Right lobe of liver (tissue), 4 donors: ENCODE measurements at regions not wholly inside any gene's neighbourhood (a gene's known extent, or its start where the extent isn't known, plus 50 kb on each side); places are given as distances from the start of the nearest gene placed in this dataset.

Experiments
- POLR2A ChIP-seq: fragments of 450-650 bp; IDR thresholded peaks from one replicate; pipeline ENCODE4 v1.6.1; 2017; ENCODE audit warnings: antibody characterized with exemption, mild to moderate bottlenecking
- TF ChIP-seq, protein P1 (sequence below), 4 donors: fragments of 200-600 bp in 3 of 4; fragments of 450-650 bp in 1 of 4; IDR thresholded peaks; one replicate each; pipeline versions ENCODE4 v1.5.1 to v1.8.0; 2016 to 2022; ENCODE audit warnings: antibody characterized with exemption in 4 of 4, mild to moderate bottlenecking in 2 of 4
- donor health status: DM: no; HTN: no; CAD: no.
- donor health status: DM: no; HTN: no; CAD: no.
- donor health status: DM: no; HTN: yes; CAD: no.

GRCh38 chr10:4688168-4688567 lies 137.8 kb upstream of the AKR1E2 start:
- no peak for TF ChIP-seq POLR2A
- TF ChIP-seq, protein P1, sequence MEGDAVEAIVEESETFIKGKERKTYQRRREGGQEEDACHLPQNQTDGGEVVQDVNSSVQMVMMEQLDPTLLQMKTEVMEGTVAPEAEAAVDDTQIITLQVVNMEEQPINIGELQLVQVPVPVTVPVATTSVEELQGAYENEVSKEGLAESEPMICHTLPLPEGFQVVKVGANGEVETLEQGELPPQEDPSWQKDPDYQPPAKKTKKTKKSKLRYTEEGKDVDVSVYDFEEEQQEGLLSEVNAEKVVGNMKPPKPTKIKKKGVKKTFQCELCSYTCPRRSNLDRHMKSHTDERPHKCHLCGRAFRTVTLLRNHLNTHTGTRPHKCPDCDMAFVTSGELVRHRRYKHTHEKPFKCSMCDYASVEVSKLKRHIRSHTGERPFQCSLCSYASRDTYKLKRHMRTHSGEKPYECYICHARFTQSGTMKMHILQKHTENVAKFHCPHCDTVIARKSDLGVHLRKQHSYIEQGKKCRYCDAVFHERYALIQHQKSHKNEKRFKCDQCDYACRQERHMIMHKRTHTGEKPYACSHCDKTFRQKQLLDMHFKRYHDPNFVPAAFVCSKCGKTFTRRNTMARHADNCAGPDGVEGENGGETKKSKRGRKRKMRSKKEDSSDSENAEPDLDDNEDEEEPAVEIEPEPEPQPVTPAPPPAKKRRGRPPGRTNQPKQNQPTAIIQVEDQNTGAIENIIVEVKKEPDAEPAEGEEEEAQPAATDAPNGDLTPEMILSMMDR (IDR thresholded peaks at IDR 0.05): no peak
